Stimulated activated CD8-positive, alpha-beta memory T cell treated with anti-CD3 and anti-CD28 coated beads, Interleukin-4, amount 100 ng/mL, for 4 hours (primary cell): ENCODE measurements at regions not wholly inside any gene's neighbourhood (a gene's known extent, or its start where the extent isn't known, plus 50 kb on each side); places are given as distances from the start of the nearest gene placed in this dataset.

Source experiments
- DNase-seq, 2 donors: peaks; one replicate each; pipeline ENCODE4 v3.0.0-alpha.2; 2020; ENCODE audit warnings: low read depth in 2 of 2, low spot score in 1 of 2

DNA sequence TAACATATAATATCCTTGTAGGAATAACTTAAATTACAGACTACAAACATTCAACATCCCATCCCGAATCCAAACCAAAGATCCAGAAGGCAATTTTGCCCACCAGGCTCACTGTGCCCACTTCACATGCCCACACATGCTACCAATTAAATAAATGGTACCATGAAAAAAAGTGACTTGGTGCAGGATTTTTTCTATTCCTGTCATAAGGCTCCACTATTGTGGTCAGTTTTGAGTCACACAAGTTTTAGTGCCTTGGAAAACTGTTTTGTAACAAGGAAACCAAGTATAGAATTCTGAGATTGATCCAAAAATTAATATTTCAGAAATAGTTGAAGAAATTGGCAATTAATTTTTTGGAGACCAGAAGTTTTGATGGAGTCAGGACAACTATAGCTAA, 470.1 kb upstream of the THBS1 start:
- no peak for DNase-seq

DNA sequence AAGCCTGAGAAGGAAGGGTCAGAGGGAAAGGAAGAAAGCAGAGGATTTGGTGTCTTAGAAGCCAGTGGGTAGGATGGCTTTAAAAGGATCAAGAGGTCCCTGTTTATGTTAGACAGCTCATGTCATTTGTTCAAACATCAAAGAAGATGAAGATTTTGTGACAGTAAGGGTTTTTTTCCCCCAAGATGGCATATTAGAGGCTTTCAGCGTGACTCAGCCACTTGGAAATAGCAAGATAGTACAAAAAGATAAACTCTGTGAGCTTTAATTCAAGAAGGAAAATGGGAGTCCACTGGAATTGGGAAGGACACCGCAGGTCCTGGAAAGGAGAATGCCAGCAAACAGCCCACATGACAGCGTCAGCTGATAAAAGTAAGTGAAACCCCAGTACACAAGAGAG, 467.1 kb upstream of the THBS1 start:
- DNase-seq, result no peak

DNA sequence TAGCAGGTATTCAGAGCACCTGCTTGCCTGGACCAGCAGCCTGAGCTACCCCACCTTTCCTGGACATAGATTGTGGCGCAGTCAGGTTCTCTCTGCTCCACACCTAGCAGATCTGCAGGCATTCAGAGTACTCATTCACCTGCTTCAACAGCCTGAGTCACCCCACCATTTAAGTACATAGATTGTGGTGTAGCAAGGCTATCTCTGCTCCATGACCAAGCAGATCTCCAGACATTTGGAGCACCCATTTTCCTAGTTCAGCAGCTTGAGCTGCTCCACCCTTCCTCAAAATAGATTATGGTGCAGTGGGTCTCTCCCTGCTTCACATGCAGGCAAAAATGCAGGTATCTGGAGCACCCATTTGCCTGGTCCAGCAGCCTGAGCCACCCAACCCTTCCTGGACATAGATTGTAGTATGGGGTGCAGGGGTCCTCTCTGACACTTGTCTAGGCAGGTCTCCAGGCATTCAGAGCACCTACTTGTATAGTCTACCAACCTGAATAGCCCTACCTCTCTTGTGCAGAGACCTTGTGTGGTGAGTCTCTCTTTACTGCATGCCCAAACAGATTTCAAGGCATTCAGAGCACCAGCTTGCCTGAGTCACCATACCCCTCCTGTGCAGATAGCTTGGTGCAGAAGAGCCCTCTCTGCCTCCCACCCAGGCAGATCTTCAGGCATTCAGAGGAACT, 466.0 kb upstream of the THBS1 start:
- no peak for DNase-seq

DNA sequence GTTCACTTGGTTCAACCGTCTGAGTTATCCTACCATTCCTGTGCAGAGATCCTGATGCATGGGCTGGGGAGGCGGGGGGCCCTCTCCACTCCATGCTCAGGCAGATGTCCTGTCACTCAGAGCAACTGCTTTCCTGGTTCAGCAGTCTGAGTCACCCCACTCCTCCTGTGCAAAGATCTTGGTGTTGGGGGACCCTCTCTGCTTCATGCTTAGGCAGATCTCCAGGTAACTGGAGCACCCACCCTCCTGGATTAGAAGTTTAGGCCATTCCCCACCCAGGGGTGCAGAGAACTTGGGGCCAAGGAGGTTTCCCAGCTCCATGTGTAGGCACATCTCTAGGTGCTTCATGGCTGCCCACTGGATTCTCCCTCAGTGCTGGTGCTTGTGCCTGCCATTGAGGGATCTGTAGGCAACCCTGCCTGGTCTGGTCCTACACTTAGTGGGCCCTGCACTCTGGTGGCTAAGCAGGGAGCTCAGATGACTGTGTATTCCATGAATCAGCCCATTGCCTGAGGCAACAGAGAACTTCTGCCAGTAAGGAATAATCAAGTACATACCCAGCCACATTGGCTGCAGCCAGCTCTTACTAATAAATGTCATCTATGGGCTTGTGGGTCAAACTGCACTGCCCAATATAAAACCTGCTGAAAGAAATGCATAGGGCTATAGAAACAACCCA, 465.4 kb upstream of the THBS1 start:
- DNase-seq, result no peak

DNA sequence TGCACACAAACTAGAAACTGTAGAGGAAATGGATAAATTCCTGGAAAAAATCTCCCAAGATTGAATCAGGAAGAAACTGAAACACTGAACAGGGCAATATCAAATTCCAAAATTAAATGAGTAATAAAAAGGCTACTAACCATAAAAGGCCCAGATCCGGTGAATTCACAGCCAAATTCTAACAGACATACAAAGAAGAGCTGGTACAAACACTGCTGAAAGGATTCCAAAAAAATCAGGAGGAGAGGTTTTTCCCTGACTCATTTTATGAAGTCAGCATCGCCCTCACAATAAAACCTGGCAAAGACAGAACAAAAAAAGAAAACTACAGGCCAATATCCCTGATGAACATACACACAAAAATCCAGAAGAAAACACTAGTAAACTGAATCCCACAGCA, 462.4 kb upstream of the THBS1 start:
- no peak for DNase-seq

DNA sequence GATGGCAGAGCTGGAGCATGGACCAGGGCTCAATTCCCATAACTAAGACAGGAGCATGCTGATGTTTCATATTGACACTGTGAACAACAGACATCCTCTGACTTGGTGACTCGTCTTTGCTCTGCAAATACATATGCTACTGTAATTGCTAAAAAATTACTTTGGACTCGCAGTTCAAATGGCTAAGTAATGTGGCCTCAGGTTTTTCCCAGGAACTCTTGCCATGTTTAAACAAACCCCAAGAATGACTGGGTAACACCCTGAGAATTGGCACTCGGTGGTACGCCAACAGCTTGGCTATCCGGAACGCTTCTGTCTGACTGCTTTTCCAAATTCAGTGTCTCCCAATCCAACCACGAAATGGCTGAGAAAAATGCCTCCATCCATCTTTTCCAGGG, 456.7 kb upstream of the THBS1 start:
- DNase-seq, result no peak

DNA sequence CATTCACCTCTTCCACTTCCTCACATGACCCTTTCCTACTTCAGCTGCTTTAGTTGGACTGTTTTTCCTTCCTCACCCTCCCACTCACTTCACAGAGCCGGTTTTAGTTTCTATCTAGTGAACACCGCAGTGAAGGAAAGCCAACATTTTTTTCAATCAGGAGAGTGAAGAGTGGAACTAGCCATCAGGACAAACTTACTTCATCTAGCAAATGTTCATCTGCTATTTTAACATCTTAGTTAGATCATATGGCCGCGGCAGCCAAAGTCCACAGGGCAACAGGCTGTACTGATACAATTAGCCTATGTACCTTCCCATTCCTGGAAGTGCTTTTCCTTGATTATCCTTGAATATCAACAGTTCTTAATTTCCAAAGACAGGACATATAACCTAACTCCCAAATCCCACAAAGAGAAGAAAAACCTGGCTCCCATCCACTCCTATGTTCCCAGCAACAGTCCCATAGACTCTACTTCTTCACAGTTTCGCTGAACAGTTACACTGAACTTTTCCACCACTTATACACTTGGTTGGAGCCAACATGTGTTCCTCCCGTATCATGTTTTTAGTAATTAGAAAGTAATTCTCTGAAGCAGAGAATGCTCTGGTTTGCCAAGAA, 456.2 kb upstream of the THBS1 start:
- no peak for DNase-seq

DNA sequence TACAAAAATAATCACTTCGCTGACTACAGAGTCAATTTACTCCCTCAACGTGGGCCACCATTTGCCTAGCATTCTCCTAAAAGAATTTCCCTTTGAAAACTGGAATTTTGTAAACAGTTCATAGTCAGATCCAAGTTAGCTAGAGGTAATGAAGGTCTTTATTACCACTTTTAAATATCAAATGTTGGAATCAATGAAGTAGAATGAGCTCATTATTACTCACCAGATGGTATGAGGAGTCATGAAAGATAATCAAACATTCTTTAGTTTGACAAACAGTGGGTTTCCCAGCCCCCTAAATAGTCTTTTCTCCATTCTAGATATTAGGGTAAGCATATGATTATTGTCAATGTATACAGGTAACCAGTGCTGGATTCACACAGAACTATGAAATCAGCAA, 455.7 kb upstream of the THBS1 start:
- no peak for DNase-seq

DNA sequence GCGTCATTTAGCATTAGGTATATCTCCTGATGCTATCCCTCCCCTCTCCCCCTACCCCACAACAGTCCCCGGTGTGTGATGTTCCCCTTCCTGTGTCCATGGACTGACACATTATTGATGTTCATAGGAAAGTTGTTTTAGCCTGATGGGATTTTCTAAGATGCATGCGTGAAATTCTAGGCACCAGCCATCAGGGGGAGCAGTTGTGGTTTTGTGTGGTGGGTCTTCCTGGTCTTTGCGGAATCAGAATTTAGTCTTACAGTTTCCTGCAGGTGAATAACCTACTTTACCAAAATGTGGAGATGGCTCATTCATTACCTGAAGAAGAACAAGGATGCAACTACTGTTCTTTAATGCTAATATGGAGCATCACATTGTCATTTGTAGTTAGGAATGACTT, 455.0 kb upstream of the THBS1 start:
- peak in 1 of 2 donors; percentile 4 for DNase-seq

DNA sequence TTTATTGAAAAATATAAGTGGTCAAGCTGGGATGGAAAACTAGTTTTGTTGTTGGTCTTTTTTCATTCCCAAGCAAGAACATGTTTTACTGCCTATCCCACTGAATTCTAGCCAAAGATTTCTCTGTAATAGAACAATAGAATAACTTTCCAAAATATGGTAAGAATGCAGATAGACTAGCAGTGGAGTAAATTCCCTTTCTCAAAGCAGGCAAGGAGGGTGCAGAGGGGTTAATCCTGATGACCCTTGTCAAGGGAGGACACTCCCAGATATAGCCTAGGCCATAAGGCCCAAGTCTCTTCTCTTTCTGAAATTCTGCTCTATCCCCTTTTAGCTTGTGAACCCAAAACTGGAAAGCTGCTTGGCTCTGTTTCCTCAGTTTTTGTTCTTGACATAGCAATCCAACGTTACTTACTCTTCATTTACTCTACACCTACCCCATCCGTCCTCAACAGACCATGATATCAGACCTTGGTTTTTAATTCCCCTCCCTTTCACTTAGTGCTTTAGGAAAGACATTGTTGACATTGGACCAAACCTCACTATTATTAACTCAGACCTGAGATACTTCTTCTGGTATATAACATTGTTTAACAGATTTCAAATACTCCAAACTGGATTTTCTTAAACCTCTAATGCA, 453.6 kb upstream of the THBS1 start:
- no peak for DNase-seq

DNA sequence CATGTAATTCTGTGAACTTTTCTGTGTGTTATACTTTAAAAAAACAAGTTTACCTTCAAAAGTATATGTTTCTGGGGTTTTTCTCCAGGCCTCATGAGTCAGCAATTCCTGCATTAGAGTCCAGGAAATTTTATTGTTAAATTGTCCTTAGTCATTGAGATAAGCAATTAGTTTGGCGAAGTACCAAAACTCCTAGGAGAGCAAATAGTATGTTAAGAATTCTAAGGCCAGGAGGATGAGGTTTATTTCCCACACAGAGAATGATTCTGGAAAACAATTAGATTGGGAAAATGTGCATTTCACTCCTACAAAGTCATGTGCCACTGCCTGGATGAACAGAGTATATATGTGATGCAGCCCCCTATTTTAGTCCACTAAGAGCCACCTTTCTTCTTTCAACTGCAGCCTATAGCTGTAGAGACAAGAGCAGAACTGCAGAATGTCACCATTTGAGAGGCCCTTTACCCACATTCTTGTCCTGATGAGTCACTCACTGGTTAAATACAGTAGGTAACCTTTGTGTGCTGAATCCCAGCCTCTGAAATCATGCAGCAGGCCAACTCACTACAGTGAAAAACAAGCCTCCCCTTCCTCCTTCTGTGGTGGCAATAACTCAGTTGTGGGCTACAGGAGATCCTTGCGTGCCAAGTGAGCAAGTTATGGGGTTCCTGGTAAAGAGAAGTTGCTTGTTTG, 452.8 kb upstream of the THBS1 start:
- no peak for DNase-seq

DNA sequence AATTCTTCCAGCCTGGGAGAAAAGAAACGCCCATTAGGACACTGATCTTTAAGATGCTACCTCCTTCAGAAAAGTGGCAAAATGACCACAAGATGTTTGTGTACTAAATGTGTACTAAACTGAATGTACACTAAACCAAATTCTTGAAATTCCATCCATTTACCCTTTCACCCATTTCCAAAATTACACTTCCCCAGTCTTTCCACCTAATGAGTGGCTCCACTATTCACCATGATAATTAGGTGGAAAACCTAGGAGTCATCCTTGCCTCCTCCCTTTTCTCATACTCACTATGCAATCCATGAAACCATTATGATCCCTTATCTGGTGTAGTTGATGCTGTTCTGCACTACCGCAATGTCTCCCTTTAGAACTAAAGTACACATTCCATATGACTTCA, 452.1 kb upstream of the THBS1 start:
- DNase-seq, result no peak

DNA sequence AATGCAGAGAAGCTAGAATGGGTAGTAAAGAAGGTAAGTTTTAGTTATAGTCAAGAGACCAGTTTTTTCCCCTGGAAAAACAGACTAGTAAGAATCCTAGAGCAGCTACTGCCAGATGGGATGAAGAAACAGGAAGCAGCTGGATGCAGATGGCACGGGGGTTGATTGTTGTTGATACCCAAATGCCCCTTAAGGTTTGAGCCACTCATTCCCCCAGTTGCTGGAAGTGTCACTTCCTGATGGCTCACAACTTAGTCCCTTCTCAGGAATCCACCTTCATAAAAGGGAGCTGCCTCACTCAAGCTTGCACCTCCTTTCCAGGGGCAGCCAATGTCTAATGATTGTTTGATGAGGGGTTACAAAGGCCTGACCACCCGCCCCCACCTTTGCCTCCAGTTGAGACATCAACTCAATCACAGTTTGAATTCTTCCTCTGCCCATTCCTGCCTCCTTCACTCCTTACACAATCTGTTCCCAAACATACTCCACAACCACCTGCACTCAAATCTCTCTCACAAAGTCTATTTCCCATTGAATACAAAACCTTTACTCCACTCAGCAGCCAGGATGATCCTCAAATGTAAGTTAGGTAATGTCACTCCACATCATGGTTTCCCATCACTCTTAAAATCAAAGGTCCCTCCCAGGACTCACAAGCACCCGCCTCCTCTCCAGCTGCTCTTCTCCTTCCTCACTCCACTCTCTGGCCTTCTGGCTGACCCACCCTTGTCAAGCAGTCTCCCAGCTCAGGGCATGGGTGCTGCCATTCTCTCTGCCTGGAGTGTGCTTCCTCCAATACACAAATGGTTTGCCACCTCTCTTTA, 450.1 kb upstream of the THBS1 start:
- DNase-seq, result no peak

DNA sequence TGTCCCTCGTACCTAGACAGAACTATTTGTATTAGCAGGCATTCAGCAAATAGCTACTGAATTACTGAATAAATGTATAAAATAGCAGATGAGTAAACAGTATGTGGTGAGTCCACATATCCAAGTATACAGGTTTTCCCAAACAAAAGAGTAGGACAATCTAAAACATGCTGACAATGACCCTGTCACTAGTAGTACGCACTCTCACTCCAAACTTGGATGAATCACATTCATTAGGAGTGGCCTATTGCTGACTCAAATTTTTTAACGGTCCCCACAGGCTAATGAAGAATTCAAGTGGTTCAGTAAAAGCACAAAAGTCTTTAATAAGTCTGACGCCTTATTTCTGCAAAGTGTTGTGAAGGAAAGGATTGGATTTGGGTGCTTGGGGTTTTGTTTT, 449.3 kb upstream of the THBS1 start:
- no peak for DNase-seq

DNA sequence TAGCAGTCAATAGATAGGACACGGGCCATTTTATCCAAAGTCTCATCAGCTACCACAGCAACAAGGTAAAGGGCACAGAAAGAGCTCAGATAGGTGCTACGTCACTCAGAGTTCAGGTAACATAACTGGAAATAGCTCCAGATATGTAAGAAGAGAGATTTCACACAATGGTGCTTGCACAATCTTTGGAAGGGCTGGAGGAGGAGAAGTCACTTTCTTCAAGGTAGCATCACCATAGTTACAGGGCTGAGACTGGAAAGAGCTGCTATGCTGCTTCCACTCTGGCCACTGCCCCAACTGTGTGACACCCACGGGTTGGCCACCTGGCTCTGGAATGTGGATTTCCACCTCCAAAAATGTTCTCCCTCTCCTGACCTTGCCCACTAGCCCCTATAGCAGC, 448.8 kb upstream of the THBS1 start:
- no peak for DNase-seq

DNA sequence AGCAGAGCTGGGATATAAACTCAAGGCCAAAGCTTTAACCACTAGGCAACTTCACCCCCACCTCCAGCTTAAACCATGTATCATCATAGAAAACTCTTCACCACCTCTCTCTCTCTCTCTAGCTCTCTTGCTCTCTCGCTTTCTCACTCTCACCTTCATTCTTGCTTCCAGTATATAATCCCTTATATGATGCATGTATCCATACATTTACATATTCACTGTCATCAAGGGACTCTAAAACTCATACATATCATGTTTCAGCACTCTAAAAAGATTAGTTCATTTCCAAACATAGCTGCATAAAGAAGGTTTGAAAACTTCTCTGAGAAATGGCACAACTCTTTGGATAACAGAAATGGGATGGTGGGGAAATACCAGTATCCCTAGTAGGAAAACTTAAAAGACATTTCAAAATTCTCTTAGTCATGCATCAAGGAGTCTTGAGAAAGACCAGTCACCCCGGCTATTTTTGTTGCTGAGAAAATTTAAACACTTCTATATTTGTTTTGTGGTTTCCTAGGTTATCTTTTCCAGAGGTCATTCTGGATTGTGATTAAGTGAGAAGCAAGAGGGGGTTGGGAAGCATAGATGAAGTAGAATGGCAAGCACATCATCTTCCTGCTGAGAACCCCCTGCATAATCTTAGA, 447.8 kb upstream of the THBS1 start:
- no peak for DNase-seq

DNA sequence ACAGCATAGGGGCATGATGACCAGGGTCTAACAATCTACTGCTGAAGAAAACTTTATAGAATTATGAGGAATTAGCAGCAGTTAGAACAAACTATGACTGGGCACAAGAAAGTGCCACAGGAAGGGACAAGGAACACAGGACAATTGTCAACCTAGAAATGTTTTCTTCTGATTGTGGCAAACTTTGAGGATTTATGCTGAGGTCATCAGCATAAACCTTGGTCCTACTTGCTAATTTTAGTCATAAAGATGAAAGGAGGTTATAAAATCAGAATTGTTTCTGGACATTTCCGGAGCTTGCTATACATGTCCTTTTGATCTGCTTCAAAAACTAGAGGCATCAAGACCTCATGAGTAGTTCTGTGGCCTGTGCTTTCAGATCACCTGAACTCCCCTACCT, 446.6 kb upstream of the THBS1 start:
- no peak for DNase-seq

DNA sequence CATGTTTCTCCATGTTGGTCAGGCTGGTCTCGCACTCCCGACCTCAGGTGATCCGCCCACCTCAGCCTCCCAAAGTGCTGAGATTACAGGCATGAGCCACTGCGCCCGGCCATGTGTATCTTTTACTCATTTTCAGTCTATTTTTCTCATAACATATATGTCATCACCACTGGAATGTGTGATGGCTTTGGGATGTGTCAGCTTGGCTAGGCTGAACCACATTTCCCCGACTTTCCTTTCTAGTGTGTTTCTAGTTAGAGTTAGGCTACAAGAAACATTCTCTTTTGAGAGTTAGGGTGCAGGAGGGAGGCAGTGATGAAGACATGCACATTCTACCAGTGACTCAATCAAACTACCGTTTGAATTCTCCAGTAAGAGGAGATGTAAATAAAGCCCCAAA, 444.9 kb upstream of the THBS1 start:
- DNase-seq, result no peak

DNA sequence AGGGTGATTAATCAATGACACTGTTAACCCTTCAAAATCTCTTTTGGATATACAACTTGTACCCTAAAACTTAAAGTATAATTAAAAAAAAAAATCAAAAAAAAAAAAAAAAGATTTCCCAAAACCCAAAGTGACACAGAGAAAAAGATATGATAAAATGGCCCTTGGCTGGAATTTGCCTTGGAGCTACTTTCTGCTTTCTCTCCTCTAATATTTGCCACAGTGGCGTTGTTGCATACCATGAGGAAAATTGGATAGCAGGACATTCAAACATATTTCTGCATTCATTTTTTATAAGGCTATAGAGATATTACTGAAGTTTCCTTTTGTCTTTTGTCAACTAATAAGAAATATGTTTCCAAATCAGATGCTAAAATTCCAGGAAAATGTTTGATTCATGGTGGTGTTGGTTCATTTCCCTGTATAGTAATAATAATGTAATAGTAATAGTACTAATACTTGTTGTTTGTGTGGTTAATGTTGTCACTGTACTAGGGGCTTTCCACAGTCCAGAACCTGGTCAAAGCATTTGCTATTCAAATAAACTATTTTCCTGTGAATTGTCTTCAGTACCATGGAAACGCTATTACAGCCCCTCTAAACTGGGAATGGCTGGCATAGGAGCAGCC, 441.3 kb upstream of the THBS1 start:
- no peak for DNase-seq

DNA sequence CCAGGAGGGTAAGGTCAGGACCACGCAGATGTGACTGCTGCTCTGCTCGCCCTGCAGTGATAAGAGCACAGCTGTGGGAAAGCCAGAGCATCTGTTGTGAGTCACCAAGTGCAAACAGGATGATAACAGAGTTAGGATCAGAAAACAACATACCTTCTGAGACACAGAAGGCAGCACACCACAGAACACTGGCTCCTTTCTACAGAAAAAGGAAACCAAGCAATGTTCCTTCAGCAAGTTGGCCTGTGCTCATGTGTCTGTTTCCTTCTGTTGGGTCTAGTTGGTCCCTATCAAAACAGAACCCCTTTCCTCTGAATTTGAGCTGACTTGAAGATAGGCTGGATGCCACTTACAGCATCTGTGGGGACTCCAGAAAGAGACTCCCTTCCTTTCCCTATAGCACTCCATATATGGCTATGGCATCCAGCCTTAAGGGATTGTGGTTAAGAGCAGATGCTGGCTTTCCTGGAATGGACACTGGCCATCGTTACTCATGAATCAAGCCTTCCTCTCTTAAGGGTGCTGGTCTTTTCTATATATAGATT, 440.7 kb upstream of the THBS1 start:
- no peak for DNase-seq
